Mucosa of descending colon (tissue), 3 donors: ENCODE measurements at regions not wholly inside any gene's neighbourhood (a gene's known extent, or its start where the extent isn't known, plus 50 kb on each side); places are given as distances from the start of the nearest gene placed in this dataset.

Experiments
- ATAC-seq: fragments of 200-7000 bp; cut with Tn5 transposase; one replicate; pipeline ENCODE4 v1.9.1; 2020; ENCODE audit warnings: mild to moderate bottlenecking, moderate library complexity
- DNase-seq, 3 donors: peaks; one replicate each; pipeline ENCODE4 v3.0.0-alpha.2; 2020
- H3K36me3 ChIP-seq: fragments of 200-600 bp; one replicate; pipeline ENCODE4 v1.8.0; 2021; ENCODE audit warnings: low read depth, mild to moderate bottlenecking
- H3K4me1 ChIP-seq: fragments of 200-600 bp; one replicate; pipeline ENCODE4 v1.8.0; 2021; ENCODE audit warnings: low read depth, mild to moderate bottlenecking
- H3K4me3 ChIP-seq: fragments of 200-600 bp; one replicate; pipeline ENCODE4 v1.8.0; 2021; ENCODE audit warnings: mild to moderate bottlenecking
- H3K9me3 ChIP-seq: fragments of 200-600 bp; one replicate; pipeline ENCODE4 v1.8.0; 2021; ENCODE audit warnings: mild to moderate bottlenecking
- intact Hi-C, 2 donors: fragments of 100-400 bp; cut with DNase I in 1 of 2; cut with micrococcal nuclease in 1 of 2; formaldehyde crosslinking; loops; one replicate each; pipeline versions ENCODE4 v1.11.0 to v1.11.1; 2022; cut with DNase I, micrococcal nuclease
- TF ChIP-seq, protein P1 (sequence below): fragments of 200-600 bp; IDR thresholded peaks from one replicate; pipeline ENCODE4 v1.8.0; 2022; ENCODE audit warnings: antibody characterized with exemption, mild to moderate bottlenecking
- donor health status: DM: no; HTN: no; CAD: no; lungs with moderate emphysema.
- donor health status: DM: no; HTN: no; CAD: no.
- donor health status: DM: no; HTN: yes; CAD: no.

- no peaks in the 10 kb centered on the region for H3K9me3 ChIP-seq
- H3K36me3 ChIP-seq, result no peaks in the 10 kb centered on the region
- no peak overlapping the region for H3K4me3 ChIP-seq
- ATAC-seq (no peak), DNase-seq (no peak)
- intact Hi-C loops, result no loop called here
- TF ChIP-seq, protein P1, sequence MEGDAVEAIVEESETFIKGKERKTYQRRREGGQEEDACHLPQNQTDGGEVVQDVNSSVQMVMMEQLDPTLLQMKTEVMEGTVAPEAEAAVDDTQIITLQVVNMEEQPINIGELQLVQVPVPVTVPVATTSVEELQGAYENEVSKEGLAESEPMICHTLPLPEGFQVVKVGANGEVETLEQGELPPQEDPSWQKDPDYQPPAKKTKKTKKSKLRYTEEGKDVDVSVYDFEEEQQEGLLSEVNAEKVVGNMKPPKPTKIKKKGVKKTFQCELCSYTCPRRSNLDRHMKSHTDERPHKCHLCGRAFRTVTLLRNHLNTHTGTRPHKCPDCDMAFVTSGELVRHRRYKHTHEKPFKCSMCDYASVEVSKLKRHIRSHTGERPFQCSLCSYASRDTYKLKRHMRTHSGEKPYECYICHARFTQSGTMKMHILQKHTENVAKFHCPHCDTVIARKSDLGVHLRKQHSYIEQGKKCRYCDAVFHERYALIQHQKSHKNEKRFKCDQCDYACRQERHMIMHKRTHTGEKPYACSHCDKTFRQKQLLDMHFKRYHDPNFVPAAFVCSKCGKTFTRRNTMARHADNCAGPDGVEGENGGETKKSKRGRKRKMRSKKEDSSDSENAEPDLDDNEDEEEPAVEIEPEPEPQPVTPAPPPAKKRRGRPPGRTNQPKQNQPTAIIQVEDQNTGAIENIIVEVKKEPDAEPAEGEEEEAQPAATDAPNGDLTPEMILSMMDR, result no peak
- no peaks in the 10 kb centered on the region for H3K4me1 ChIP-seq
Measured at GRCh38 chr6:149166336-149166735, 151.2 kb upstream of the TAB2 start.

DNA sequence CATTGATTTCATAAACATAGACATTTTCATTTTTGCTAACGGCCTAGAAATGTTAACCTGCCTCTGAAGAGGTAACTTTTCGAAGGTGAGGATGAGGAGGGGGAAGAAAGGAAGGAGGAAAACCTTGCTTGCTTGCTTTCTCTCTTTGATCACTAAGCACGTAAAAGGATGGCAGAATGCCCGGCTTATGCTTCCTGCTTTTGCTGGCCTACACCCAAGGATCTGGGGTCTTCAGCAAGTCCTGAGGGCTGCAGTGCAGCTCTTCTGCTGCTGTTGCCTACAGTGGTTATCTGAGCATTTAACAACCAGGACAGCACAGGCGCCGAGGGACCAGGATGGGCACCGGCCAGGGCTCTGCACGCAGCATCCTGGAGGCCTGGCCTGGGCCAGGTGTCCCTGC lies 150.8 kb upstream of the TAB2 start:
- Histone ChIP-seq H3K36me3 (no peaks in the 10 kb centered on the region), H3K9me3 (no peaks in the 10 kb centered on the region), H3K4me1 (no peaks in the 10 kb centered on the region), H3K4me3 (no peak overlapping the region)
- TF ChIP-seq, protein P1, result no peak
- ATAC-seq, result no peak
- intact Hi-C loops, result no loop called here
- DNase-seq, result no peak

- no peak for ATAC-seq
- TF ChIP-seq, protein P1, result no peak
Measured at GRCh38 chr6:149168968-149169367, 148.5 kb upstream of the TAB2 start.

GRCh38 chr6:149169761-149170511 lies 147.6 kb upstream of the TAB2 start:
- TF ChIP-seq, protein P1, result no peak
- H3K36me3 ChIP-seq, result no peaks in the 10 kb centered on the region
- DNase-seq, result no peak
- H3K4me1 ChIP-seq, result no peaks in the 10 kb centered on the region
- intact Hi-C loops, result no loop called here
- no peaks in the 10 kb centered on the region for H3K9me3 ChIP-seq
- no peak for ATAC-seq
- H3K4me3 ChIP-seq, result no peak overlapping the region

More at GRCh38 chr6:149168968-149169367, 148.5 kb upstream of the TAB2 start:
- no peak overlapping the region for H3K4me3 ChIP-seq
- no peak for DNase-seq
- H3K36me3 ChIP-seq, result no peaks in the 10 kb centered on the region
- no peaks in the 10 kb centered on the region for H3K9me3 ChIP-seq
- H3K4me1 ChIP-seq, result no peaks in the 10 kb centered on the region
- intact Hi-C loops, result no loop called here

DNA sequence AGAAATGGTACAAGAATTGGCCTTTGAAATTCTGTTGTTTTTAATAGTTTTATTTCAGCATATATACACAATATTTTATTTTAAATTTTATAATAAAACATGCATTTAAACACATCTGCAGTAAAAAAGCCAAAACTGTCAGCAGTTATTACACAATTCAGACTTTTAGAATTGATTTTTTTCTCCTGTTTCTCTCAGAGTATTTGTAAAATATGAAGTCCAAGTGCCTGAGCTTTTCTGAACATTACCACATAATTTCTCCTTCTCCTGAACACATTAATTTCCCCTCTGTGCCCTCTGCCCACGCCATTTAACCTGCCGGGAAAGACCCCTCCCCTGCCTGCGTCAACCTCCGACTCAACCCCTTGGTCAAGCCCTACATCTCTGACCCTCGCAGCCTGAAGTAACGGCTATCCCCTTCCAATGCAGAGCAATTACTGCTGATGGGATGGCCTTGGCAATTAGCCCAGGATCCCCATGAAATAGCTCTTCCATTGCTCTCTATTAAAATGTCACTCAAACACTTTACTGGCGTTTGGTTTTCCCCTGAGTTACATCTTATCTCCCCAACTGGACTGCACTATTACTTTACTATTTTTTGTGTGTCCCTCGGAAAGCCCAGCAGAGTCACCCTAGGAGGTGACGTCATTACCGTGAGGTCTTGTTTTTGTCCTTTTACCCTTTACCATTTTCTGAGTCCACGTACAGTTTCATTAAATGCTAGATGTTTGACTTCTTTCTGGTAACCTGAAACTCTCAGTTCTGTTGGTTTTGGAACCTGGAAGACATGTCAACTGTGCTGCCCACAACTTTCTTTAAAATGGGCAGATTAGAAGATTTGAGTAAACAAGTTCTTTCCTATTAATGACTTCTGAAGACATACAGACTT lies 146.7 kb upstream of the TAB2 start:
- ATAC-seq (no peak), DNase-seq (no peak)
- Histone ChIP-seq H3K36me3 (no peaks in the 10 kb centered on the region), H3K4me3 (no peak overlapping the region), H3K4me1 (no peaks in the 10 kb centered on the region), H3K9me3 (no peaks in the 10 kb centered on the region)
- intact Hi-C loops, result no loop called here
- TF ChIP-seq, protein P1, result no peak
